ENCODE measurements at regions not wholly inside any gene's neighbourhood (a gene's known extent, or its start where the extent isn't known, plus 50 kb on each side); places are given as distances from the start of the nearest gene placed in this dataset.

DNA sequence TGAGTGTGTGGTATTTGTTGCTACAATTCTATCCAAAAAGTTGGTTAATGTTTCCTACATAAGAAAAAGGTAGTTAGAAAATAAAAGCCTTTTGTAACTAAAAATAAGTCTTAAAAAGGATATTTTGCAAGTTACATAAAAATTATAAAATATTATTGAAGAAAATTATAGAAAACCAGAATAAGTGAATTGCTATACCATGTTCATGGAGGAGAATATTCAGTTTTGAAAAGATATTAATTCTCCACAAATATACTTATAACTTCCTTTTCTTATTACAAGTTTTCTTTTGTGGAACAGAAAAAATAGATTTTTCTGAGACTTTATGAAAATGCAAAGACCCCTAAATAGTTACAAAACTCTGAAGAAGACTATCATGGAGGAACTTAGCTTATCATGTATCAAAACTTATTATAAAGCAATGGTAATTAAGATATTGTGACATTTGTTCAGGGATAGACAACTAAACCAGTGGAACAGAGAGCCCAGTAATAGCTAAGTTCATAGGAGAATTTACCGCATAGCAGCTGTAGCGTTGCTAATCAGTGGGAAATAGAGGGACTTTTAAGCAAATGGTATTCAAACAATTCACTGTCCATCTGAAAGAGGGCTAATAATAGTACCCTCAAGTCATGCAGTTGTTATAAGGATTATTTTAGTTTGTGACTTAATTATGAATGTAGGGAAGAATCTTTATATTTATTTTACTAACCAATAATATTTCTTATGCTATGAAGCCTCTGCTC, 515.2 kb upstream of the ZNF608 start:
- in situ Hi-C loops (cut with HindIII; ENCODE audit: low sequenced_read_pairs), result no loop called here

DNA sequence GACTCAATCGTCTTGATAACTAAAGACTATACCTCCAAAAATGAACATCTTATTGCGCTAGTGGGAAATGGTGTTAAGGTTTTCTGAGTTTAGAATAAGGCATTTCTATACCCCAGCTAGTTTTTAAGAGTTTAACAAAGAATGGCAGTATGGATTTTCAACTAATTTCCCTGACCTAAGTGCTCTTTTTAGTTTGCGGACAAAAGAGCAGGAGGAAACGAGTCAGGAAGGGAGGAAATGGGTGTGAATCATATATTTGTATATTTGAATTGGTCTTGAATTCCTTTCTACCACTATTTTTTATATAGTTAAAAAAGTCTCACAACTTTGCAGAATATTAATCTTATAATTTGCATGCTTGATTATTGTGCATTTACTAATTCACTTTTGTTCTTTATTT, 516.3 kb upstream of the ZNF608 start:
- in situ Hi-C loops (cut with HindIII; ENCODE audit: low sequenced_read_pairs), result no loop called here

DNA sequence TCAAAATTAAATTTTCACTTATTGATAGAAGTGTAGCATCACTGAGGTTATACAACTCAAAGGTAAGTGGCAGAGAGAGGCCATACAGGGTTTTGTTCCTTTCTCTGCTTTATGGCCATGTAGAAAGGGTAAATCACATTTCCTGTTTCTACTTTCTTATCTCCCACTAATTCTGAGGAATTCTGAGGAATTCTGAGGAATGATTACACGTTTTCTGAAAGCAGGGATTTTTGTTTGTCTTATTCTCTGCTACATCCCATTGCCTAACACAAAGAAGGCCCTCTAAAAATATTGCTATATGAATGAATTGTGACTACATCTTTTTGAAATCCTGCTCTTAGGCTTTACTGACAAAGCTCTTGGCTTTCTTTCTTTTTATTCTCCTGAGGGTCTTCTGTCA, 516.9 kb upstream of the ZNF608 start:
- in situ Hi-C loops (cut with HindIII; ENCODE audit: low sequenced_read_pairs), result no loop called here

GRCh38 chr5:125266106-125266505, 519.7 kb upstream of the ZNF608 start:
- in situ Hi-C loops (cut with HindIII; ENCODE audit: low sequenced_read_pairs), result no loop called here

DNA sequence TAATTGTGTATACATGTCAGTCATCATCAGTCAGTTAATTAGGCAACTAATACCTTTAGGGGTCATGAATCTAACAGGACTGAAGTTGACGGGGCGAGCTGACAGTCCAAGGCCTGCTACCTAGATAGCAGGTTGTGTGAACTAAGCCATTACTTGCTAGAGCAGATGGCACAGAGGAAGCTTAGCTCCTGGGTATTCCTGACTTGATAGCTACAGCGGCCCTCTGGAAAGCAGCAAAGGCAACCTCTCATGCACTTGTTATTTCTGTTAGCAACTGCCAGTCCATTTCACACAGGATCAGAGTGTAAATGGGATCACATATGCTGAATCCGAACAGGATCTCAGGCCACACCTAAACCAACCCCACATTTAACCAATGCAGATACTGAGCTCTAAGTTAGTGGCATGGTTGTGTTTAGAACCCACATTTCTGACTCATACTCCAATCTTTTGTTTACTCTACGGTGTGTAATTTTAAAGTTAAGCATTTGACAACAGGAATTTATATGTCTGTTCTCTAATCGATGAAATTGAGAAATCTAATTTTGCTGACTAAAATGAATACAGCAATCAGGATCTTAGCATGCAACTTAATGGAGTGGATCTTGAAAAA, 521.3 kb upstream of the ZNF608 start:
- in situ Hi-C loops (cut with HindIII; ENCODE audit: low sequenced_read_pairs), result no loop called here

GRCh38 chr5:125269926-125270325, 523.5 kb upstream of the ZNF608 start:
- in situ Hi-C loops (cut with HindIII; ENCODE audit: low sequenced_read_pairs), result no loop called here

GRCh38 chr5:125272357-125272756, 525.9 kb upstream of the ZNF608 start:
- in situ Hi-C loops (cut with HindIII; ENCODE audit: low sequenced_read_pairs), result no loop called here

GRCh38 chr5:125274211-125274610, 527.8 kb upstream of the ZNF608 start:
- in situ Hi-C loops (cut with HindIII; ENCODE audit: low sequenced_read_pairs), result no loop called here

- in situ Hi-C loops (cut with HindIII; ENCODE audit: low sequenced_read_pairs), result no loop called here
These were observed 528.7 kb upstream of the ZNF608 start for GRCh38 chr5:125274938-125275724.

DNA sequence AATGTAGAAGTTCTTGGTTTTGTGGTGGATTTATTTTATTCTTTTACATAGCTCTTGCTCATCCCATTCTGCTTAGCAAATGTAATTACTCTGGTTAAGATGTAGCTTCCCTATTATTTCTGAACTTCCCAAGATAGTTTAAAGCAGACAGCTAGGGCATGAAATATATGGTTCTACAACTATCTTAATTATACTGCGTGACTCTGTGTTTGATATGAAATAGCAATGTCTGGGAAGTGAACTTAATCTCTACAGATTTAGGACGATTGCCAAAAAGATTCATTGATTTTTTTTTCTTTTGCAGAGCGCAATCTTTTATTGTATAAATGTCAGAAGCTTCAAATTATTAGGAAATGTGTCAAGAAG, 529.3 kb upstream of the ZNF608 start:
- in situ Hi-C loops (cut with HindIII; ENCODE audit: low sequenced_read_pairs), result no loop called here

GRCh38 chr5:125276096-125276495, 529.7 kb upstream of the ZNF608 start:
- in situ Hi-C loops (cut with HindIII; ENCODE audit: low sequenced_read_pairs), result no loop called here

DNA sequence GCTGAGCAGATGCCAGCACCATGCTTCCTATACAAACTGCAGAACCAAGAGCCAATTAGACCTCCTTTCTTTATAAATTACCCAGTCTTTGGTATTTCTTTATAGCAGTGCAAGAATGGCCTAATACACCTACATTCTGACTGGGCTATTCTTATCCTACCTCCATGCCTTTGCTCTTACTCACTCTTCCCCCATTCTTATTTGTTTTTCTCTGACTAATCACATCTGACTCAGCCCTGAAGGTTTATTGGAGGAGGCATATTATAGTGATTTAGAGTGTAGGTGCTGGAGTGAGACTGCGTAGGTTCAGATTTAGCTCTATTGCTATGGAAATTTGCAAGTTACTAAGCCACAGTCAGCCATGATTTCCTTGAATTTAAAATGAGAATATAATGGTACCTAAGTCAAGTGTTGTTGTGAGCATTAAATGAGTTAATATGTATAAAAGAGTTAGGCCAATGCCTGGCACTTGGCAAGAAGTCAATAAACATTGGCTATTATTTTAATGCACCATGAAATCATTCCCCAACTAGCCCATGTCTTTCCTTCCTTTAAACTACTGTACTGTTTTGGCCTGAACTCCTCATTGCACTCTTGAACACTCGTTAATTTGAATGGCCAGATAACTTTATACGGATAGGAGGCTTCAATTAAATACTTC, 531.2 kb upstream of the ZNF608 start:
- in situ Hi-C loops (cut with HindIII; ENCODE audit: low sequenced_read_pairs), result no loop called here

GRCh38 chr5:125278711-125279110, 532.3 kb upstream of the ZNF608 start:
- in situ Hi-C loops (cut with HindIII; ENCODE audit: low sequenced_read_pairs), result no loop called here

GRCh38 chr5:125281667-125282066, 535.2 kb upstream of the ZNF608 start:
- in situ Hi-C loops (cut with HindIII; ENCODE audit: low sequenced_read_pairs), result no loop called here

- in situ Hi-C loops (cut with HindIII; ENCODE audit: low sequenced_read_pairs), result no loop called here
These were observed 536.9 kb upstream of the ZNF608 start for GRCh38 chr5:125283372-125283771.

GRCh38 chr5:125286271-125286670, 539.8 kb upstream of the ZNF608 start:
- in situ Hi-C loops (cut with HindIII; ENCODE audit: low sequenced_read_pairs), result no loop called here

GRCh38 chr5:125289606-125290005, 543.2 kb upstream of the ZNF608 start:
- in situ Hi-C loops (cut with HindIII; ENCODE audit: low sequenced_read_pairs), result no loop called here

DNA sequence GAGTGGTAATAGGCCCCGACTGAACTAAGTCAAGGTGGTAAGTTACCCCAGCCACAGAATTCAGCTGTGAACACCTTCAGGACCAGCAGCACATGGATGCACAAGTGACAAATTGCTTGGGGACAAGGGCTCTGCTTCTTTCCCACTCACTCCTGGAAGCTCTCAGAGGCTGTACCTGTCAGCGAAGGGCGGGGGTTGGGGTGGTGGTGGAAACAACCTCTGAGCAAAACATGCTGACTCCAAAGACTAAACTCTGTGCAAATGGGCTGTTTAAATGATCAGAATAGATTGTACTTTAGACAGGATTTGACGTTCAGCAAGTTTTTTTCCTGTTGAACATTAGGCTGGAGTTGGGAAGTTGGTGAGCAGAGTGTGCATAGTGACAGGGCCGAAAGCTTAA, 544.5 kb upstream of the ZNF608 start:
- in situ Hi-C loops (cut with HindIII; ENCODE audit: low sequenced_read_pairs), result no loop called here

GRCh38 chr5:125291447-125291846, 545.0 kb upstream of the ZNF608 start:
- in situ Hi-C loops (cut with HindIII; ENCODE audit: low sequenced_read_pairs), result no loop called here

GRCh38 chr5:125293223-125293622, 546.8 kb upstream of the ZNF608 start:
- in situ Hi-C loops (cut with HindIII; ENCODE audit: low sequenced_read_pairs), result no loop called here

- in situ Hi-C loops (cut with HindIII; ENCODE audit: low sequenced_read_pairs), result no loop called here
These were observed 547.3 kb upstream of the ZNF608 start for GRCh38 chr5:125293726-125294125.

DNA sequence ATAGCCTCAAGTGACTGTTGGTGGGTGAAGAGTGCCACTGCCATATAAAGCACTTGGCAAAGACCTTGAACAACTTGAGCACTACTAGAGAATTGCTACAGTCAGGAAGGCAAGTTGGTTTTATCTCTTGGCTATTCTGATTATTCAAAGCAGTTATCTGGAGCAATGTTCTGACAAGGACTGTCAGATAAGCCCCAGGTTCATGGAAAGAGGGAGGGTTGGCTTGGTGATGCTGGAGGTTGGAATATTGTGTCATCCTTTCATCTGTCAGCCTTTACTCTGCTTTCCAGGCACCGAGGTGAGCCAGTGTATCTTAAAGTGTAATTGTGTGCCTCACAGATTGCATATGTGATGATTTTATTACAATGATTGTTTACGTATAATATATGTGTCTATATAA, 548.4 kb upstream of the ZNF608 start:
- in situ Hi-C loops (cut with HindIII; ENCODE audit: low sequenced_read_pairs), result no loop called here

Measured in DLD1 (cell line).